IPS-18c (cell line): ENCODE measurements at regions not wholly inside any gene's neighbourhood (a gene's known extent, or its start where the extent isn't known, plus 50 kb on each side); places are given as distances from the start of the nearest gene placed in this dataset.
"Not testable (repeated sequence)": the region's sequence is repeated elsewhere in the genome, so short reads cannot be mapped to it uniquely, and the experiment has no call there.

ENCODE experiments used
- H3K4me3 ChIP-seq: 2 replicates; pipeline ENCODE4 v1.7.0; 2013; ENCODE audit warnings: low read depth, mild to moderate bottlenecking, low read length, moderate library complexity; ENCODE audit not compliant: insufficient read depth
- H3K9me3 ChIP-seq: one replicate; pipeline ENCODE4 v1.6.1; 2013; ENCODE audit warnings: mild to moderate bottlenecking, low read length, moderate library complexity; ENCODE audit not compliant: control insufficient read depth, insufficient read depth

GRCh38 chr14:101077481-101078074 is 174.1 kb upstream of the RTL1 start:
- Histone ChIP-seq H3K9me3 (peaks cover 2% of the 10 kb centered on the region), H3K4me3 (peak overlapping the region; percentile 6; the same call in 1 of the 2 replicates)

- no peaks in the 10 kb centered on the region for H3K9me3 ChIP-seq
- no peak overlapping the region for H3K4me3 ChIP-seq
Measured at GRCh38 chr14:101078170-101078891, 174.8 kb upstream of the RTL1 start.

DNA sequence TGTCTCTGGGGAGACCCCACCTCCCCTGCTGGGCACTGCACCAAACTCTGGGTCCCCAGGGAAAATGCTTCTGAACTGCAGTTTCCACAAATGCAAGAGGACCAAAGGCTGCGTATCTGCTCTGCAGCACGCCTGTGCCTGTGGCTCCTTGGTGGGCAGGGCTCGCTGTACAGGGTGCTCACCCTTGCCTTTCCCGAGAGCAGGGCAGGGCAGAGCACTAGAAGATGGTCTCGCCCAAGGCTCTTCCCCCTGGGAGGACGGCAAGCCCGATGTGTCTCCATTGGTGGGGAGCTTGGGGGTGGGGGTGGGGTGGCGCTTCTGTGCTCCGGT is 175.3 kb upstream of the RTL1 start:
- Histone ChIP-seq H3K4me3 (no peak overlapping the region), H3K9me3 (no peaks in the 10 kb centered on the region)

DNA sequence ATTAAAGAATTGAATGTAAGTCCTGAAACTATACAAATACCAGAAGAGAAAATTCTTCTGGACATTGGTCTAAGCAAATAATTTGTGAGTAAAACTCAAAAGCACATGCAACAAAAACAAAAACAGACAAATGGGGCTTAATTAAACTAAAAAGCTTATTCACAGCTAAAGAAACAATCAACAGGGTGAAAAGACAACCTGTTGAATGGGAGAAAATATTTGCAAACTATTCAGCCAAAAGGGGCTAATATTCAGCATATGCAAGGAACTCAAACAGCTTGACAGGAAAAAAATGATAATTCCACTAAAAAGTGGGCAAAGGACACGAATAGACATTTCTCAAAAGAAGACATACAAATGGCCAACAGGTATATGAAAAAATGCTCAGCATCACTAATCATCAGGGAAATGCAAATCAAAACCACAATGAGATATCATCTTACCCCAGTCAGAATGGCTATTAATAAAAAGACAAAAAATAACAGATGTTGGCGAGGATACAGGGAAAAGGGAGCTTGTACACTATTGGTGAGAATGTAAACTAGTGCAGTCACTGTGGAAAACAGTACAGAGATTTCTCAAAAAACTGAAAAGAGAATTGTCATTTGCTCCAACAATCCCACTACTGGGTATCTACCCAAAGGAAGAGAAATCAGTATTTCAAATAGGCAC is 177.5 kb upstream of the RTL1 start:
- H3K4me3 ChIP-seq, result no peak overlapping the region
- no peaks in the 10 kb centered on the region for H3K9me3 ChIP-seq

- Histone ChIP-seq H3K4me3 (no peak overlapping the region), H3K9me3 (no peaks in the 10 kb centered on the region)
Measured at GRCh38 chr14:101082036-101082435, 178.5 kb upstream of the RTL1 start.

DNA sequence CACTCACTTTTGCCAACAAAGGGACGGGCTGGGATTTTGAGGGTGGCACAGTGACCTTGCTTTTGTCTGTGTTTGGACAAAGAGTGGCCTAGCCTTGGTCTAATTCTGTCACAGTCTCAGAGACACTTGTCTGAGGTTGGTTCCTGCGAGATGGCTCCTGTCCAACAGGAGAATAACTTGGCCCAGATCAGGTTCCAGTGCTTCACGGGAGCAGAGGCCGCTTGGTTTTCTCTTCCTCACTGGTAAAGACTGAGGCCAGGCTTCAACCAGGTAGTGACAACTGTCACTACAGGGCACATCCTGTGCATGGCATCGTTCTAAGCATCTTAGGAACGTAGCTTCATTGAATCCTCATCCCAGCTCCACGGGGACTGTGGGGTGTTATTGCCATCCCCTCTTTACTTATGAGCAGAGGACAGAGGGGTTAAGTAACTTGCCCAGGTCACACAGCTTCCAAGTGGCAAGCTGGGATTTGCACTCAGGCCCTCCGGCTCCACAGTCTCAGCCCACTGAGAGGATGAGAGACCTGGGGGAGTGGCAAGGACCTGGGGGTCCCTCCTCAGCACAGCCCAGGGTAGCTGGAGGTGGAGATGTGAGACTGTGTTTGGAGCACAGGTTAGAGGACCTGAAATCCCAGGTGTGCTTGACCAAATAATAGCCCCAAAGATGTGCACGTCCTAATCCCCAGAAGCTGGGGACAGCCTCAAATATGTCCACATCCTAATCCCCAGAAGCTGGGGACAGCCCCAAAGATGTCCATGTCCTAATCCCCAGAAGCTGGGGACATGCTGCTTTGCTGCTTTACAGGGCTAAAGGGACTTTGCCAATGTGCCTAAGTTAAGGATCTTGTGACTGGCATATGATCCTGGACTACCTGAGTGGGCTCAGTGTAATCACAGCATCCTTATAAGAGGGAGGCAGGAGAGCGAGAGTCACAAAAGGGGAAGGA is 179.2 kb upstream of the RTL1 start:
- Histone ChIP-seq H3K9me3 (no peaks in the 10 kb centered on the region), H3K4me3 (no peak overlapping the region)

DNA sequence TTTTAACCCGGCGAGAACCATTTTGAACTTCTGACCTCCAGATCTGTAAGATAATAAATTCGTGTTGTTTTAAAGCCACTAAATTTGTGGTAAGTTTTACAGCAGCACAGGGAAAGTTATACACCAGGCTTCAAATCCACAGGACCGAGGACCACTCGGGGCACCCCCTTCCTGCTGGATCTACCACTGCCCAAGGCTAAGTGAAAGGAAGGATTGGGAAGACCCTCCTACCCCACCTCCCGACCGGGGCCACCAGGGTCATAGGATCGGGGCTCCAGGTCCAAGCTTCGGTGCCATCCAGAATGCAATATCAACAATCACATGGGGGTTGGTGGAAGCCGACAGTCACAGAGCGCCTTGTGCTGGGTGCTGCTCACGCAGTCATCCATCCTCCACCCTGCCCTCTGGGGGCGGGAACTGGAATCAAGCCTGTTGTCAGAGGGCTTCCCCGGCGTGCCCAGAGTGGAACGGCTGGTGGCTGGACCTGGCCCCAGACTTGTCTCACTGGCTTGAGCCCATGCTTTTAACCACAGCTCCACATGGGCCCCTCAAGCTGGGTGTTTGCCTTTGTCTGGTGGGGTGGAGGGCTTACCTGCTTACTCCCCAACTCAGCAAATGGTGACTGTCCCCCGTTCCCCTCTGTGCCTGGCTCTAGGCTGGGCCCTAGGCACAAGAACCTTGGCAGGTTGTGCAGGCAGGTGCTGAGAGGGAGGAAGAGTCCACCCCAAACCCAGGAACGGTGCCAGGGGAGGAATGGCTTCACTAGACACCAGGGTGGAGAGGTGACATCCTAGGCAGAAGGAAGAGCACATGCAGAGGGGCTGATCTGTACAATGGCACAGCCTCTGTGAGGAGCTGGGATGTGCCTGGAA is 180.3 kb upstream of the RTL1 start:
- H3K9me3 ChIP-seq, result no peaks in the 10 kb centered on the region

DNA sequence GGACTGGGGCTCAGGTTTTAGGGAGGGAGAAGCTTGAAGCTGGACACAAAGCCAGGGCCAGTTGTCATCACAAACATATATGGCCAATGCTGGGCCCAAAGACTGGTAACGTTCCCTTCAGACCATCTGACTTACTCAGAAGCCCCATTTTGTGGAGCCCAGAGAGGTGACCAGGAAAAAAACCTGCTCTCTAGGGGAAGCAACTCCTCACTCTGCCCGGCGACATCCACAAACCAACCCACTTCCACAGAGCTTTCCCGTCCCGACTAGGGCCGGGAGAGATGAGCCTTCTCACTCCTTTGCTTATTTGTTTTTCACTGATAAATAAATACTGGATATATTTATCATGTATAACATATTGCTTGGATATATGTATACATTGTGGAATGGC is 180.9 kb upstream of the RTL1 start:
- Histone ChIP-seq H3K4me3 (no peak overlapping the region), H3K9me3 (no peaks in the 10 kb centered on the region)

More for the DNA sequence above, 180.3 kb upstream of the RTL1 start:
- no peak overlapping the region for H3K4me3 ChIP-seq

DNA sequence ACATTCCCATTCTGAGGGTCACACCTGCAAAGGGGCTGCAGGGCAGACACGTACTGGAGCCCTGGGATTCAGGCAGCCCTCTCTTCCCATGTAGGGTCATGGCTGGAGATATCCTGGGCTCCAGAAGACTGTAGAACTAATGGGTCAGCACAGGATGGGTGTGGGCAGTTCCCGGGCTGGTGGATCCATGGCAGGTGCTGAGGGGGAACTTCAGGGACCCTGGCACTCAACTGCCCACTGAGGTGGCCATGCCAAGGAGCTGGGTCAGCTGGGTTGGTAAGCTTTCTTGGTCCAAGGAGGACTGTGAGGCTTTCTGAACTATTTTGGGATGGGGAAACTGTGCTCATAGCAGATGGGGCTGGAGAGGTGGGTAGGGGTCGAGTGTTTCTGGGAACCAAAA is 183.4 kb upstream of the RTL1 start:
- Histone ChIP-seq H3K9me3 (no peaks in the 10 kb centered on the region), H3K4me3 (no peak overlapping the region)

DNA sequence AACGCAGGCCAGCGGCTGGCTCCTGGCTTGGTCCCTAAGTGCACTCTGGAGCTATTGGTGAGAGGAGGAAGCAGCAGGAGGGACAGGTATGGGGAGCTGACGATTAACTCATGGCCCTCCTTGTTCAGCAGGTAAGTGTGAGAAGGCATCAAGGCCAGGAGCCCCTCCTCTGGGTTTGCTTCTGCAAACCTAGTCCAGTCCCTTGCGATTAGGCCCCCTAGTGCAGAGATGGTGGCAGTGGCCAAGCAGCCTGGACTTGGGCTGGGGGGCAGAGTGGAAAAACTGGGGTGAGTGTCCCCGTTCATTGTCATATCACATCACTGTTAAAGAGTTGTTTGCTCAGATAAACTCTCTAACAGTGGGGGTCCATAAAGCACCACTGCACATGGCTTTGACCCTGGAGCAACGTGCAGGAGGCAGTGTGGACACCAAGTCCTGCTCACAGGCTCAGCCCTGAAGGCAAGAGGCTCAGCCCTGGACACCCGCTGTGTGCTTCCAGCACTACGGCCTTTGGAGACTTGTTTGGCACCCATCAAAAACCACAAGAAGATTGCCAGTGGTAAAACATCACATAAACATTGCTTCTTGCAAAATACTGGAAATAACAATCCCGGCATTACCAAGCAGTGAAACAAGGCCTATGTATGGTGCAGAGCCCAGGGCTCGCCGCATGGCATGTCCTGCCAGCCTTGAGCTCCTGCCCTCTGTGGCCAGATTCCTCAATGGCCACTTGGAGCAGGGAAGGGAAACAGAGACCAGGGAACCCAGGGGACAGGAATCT is 184.3 kb upstream of the RTL1 start:
- Histone ChIP-seq H3K4me3 (no peak overlapping the region), H3K9me3 (no peaks in the 10 kb centered on the region)

DNA sequence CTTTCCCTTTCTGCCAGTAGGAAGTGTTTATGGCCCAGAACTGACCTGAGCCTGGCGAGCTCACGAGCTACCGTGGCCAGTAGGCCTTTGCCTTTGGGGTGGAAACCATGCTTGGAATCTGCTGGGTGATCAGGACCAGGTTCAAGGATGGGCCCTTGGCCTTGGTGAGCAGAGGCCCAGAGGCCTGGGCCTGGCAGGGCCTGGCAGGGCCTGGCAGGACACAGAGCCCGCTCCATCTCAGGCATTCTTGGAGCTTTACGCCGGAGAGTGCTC is 184.8 kb upstream of the RTL1 start:
- Histone ChIP-seq H3K4me3 (no peak overlapping the region), H3K9me3 (no peaks in the 10 kb centered on the region)

DNA sequence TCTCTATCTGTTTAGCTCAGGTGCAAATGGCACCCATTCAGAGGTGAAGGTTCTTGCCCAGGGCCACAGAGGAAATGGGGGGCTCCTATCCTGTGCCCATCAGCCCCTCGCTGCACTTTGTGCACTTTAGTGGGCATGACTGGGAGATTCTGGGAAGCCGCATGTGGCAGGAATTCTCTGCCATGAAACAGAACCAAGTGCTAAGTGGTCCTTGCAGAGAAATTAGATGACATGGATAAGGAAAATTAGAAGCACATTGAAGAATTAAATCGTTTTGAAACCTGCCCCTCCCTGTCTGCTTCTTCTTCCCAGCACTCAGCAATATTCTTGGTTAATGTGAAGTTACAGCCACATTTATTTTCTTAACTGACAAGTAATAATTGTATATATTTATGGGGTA is 185.2 kb upstream of the RTL1 start:
- Histone ChIP-seq H3K9me3 (no peaks in the 10 kb centered on the region), H3K4me3 (no peak overlapping the region)

DNA sequence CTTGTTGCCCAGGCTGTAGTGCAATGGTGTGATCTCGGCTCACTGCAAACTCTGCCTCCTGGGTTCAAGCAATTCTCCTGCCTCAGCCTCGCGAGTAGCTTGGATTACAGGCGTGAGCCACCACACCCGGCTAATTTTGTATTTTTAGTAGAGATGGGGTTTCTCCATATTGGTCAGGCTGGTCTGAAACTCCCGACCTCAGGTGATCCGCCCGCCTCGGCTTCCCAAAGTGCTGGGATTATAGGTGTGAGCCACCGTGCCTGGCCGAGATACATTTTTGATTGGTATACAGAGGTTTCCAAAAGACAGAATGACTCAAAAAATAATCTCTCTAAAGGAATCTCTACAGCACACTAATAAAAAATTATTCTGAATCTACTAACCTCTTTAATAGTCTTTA is 187.0 kb upstream of the RTL1 start:
- H3K9me3 ChIP-seq, H3K4me3 ChIP-seq: not testable (repeated sequence)

- no peak overlapping the region for H3K4me3 ChIP-seq
Measured at GRCh38 chr14:101090976-101091375, 187.5 kb upstream of the RTL1 start.

DNA sequence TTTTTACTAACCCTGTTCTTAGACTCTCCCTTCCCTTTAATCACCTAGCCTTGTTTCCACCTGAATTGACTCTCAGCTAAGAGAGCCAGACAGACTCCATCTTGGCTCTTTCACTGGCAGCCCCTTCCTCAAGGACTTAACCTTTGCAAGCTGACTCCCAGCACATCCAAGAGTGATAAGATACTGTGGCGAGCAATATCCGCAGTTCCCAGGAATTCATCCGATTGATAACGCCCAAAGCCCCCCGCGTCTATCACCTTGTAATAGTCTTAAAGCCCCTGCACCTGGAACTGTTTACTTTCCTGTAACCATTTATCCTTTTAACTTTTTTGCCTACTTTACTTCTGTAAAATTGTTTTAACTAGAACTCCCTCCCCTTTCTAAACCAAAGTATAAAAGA is 191.4 kb upstream of the RTL1 start:
- H3K9me3 ChIP-seq, H3K4me3 ChIP-seq: not testable (repeated sequence)

More at GRCh38 chr14:101090976-101091375, 187.5 kb upstream of the RTL1 start:
- H3K9me3 ChIP-seq, result no peaks in the 10 kb centered on the region

DNA sequence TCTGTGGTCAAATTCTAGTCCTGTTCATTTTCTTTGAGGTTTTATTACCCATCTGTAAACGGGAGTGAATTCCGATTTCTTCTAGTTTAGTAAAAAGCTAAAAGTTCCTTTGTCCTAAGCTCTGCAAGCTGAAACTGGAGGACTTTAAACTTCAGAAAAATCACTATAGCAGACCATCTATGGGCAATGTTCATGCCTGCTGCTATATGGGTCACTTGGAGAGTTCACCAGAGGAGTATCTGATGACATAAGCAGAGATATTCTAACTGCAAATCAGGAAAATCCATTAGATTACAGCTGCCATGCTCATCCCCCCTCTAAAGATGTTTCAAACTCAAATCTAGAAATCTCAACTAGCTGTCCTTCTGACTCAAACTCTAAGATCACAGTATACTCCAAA is 193.0 kb upstream of the RTL1 start:
- Histone ChIP-seq H3K4me3 (no peak overlapping the region), H3K9me3 (peaks cover 3% of the 10 kb centered on the region)
